ENCODE measurements at regions not wholly inside any gene's neighbourhood (a gene's known extent, or its start where the extent isn't known, plus 50 kb on each side); places are given as distances from the start of the nearest gene placed in this dataset.

DNA sequence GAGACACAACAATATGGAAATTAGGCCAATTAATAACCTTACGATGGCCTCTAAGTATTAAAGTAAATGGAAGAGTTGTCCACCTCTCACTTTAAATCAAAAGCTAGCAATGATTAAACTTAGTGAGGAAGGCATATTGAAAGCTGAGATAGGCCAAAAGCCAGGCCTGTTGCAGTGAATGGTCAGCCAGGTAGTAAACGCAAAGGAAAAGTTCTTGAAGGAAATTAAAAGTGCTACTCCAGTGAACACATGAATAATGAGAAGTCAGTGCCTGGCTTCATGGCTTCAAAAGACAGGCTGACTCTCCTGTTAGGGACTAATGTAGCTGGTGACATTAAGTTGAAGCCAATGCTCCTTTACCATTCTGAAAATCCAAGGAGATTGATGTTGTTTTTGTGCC lies 135.3 kb downstream of the NDUFA12 start:
- TF ChIP-seq CTCF (IDR thresholded peaks at IDR 0.05; ENCODE audit: low read length), result no peak
- TF ChIP-seq EZH2 (IDR thresholded peaks at IDR 0.05; ENCODE audit: borderline replicate concordance, low read length), result no peak
